Activated CD8-positive, alpha-beta memory T cell treated with anti-CD3 and anti-CD28 coated beads, Interleukin-2, amount 50 U/mL, for 1 hour (primary cell): ENCODE measurements at regions not wholly inside any gene's neighbourhood (a gene's known extent, or its start where the extent isn't known, plus 50 kb on each side); places are given as distances from the start of the nearest gene placed in this dataset.

Source experiments
- DNase-seq: peaks from one replicate; pipeline ENCODE4 v3.0.0-alpha.2; 2020; ENCODE audit errors: extremely low read depth

DNA sequence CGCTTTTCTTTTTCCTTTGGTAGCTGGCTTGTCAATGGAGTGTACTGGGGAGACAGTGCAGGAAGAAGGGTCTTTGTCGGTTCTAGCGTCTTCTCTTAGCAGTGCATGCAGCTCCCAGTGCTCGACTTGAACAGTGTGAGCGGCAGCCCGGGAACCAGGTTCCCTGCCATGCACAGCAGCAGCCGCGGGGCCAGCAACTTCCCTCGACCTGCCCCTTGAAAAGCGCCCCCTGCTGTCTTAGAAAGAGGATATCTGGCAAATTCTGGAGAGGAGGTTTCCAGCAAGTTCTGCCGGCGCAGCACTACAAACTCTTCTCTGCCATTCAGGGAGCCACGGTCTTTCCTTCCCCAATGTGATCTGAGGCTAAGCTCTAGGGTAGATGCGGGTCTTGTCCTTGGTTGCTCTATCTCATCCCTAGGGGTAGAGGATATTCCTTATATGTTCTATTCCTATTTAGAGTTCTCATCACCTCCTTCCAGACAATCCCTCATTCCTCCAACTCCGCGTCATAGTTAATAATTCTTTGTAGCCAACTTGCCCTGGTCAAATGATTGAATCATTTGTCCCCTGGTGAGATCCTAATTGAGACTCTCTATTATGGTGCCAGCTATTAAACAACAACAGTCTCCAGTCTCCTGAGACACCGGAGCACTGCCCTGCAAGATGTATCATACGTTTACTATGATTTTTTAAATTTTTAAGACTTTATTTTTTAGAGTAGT lies 451.3 kb downstream of the PMP22 start:
- DNase-seq = peak; percentile 2

DNA sequence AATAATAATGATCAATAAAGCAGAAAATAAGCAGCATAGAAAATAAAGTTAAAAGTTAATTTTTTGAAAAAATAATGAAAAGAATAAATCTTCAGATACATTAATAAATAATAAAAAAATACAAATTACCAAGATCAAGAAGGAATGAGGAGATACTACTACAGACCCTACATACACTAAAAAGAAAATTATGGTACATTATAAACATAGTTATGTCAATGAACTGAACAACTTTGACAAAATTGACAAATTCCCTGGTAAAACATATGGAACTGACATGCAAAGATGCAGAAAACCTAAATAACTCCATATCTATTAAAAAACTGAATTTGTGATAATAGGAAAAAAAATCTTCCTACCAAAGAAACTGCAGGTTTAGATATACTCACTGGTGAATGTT lies 456.7 kb downstream of the PMP22 start:
- DNase-seq = no peak

DNA sequence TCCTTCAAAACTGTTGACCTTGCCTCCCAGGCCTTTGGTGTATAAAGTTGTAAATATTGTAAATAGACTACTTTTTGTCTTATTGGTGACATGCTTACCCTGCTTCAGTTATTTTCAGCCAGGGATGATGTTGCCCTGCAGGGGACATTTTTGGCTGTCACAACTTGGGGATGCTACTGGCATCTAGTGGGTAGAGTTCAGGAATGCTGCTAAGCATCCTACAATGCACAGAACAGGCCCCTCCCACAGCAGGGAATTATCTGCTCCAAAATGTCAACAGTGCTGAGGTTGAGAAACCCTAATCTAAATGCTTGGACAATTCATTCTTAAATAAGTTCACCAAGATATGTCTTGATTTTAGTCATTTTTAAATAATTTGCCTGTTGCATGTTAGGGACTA lies 459.8 kb downstream of the PMP22 start:
- DNase-seq = no peak

DNA sequence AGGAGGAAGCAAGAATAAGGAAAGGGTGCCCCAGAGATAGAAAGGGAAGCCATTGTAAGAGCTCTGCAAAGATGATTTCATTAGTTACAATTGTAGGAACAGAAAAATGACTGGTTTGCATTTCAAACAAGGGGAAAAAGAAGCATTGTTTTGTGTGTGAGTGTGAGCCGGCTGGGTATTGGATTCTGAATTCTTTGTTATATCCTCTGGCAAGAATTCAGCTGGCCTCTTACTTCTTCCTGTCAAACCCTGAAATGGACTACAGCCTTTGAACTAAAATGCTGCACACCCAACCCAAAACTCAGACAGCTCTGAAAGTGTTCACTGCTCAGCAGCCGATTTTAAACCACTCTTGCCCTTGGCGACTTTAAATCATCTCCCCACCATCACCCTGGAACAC lies 461.3 kb downstream of the PMP22 start:
- DNase-seq = no peak

DNA sequence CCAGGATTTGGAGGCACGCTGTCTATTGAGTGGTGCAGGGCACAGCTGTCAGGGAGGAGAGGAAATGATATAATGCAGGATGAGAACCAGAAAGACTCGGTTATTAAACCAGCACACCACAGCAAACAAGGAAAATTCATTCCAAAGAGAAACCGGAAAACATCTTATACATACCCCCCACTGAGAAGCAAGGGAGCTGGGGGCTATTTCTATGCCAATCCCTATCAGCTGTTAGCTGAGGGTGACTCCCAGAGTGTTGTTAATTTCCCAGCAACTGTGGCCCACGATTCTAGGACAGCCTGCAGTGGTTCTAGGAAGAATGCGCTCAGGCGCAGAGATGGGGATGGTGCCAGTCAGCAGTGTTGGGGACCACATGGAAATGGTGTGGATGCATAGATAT lies 467.3 kb downstream of the PMP22 start:
- DNase-seq = no peak

DNA sequence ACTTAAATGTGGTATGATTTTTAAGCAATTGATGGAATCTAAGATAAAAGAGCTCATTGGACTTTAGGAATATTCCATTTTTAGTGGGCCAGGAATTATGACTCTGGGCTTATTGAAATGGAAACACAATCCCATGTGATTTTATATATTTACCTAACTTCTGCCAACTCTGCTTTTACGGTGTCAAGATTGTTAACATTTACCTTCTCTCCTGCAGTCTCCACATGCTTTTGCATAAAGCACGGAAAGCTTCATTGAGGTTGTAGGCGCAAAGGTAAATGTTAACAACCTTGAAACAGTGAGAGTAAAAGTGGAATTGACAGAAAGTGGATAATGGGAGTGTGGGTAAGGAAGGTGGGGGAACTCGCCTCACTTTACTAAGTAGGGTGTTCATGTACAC lies 468.1 kb downstream of the PMP22 start:
- no peak for DNase-seq

DNA sequence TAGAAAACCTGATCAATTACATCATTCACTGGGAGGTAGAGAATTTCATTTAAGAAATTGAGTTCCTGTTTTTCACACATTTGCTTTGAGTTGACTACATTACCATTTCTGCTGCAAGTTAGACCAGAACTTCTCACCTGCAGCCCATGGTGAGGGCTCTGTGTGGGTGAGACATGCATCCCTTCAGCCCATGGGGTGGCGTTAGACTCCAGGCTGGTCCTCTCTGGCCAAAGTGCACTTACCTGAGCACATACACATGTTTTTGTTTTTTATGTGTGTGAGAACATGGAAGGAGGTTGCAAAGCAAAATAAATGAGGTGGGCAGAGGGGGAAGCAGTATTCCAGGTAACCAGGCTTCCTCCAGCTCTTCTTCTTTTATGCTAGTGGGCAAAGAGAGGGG lies 470.2 kb downstream of the PMP22 start:
- DNase-seq = no peak

DNA sequence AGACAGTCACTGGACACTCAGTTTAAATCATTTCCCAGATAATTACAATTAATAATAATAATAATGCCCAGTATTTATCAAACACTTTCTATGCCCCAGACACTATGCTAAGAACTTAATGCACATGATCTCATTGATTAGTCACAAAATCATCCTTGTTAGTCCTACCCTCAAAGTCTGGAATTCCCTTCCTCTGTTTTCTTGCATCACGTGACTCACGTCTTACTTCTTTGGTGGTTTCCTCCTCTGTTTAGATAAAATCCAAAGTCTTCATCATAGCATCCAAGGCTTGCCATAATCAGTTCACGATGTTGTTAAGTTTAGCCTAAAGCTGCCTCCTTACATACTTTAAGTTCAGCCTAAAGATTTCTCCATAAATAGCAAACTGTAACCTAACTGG lies 471.9 kb downstream of the PMP22 start:
- DNase-seq = no peak

DNA sequence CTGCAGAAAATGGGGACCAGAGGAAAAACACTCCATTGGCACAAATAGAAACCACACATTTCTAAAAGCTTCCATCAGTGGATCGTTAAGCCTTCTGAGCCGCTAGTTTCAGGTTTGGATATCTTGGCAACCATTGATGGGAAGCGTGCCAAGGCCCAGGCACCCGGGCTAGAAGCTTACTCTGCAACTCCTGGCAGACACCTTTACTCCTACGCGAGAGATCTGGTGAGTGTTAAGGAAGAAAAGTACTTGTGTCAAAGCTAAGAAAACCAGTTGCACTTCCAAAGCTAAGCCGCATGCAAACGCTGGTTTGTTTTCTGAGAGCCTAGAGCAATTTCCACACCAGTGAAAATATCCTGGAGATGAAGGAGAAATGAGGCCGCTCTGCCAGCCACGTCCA lies 472.4 kb downstream of the PMP22 start:
- no peak for DNase-seq

DNA sequence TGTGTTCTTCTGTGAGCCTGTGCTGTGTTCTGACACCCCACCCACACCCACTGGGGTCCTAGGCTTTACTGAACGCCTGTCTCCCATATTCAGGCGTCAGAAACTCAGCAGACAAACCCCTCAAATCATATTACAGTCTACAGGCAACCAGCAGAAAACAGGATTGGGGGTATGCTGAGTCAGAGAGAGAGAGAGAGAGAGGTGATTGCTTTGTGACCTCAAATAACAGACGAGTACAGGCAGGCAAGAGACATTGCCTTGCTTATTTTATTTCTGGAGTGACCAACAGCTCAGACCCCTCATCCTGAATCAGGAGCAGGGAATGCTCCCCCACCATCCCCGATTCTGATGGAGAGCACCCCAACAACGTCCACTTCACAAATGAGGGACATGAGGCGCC lies 473.9 kb downstream of the PMP22 start:
- DNase-seq = no peak

DNA sequence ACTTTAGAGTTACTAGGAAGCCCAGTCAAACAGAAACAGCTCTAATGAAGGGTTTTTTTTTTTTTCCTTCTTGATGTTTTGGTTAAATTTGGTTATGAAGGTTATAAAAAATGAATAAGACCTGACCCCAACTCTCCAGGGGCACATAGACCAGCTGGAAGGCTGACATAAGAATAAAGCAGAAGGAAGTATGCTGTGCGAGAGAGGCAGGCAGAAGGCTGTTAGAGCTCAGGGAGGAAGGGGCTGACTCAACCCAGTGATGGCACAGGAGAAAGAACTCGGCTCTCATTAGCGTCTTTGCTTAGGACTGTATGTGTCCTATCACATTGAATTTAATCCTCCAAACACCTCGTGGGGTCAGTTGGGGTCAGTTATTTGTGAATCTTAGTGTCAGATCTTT lies 474.6 kb downstream of the PMP22 start:
- no peak for DNase-seq

DNA sequence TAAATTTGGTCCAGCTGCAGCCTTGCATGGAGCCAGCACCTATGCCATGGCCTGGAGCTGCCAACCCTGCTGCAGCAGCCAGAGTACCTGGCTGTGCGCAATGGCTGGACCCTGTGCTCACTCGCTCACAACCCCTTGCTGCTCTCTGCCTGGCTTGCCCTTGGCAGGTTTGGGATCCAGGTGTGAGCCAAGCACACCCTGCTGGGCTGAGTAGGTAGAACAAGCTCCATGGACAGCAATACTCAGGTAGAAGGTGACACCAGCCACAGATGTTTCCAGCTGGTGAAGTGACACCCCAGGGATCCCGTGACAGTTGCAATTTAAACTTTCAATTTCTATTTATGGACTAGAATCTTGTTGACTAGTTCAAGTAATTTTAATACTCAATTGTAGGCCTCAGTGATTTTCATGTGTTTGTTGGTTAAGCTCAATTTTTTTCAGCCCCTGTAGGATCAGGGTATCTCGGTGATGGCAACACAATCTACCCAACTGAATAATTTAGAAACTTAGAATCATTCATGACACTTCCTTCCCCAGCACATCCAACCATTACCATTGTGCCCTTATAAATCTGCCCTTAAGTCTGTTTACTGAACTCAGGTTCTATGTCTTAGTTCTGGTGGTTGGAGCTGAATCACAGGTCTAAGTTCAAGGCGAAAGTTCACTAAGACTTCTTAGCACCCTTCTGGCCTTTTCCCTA lies 480.0 kb downstream of the PMP22 start:
- DNase-seq = no peak

DNA sequence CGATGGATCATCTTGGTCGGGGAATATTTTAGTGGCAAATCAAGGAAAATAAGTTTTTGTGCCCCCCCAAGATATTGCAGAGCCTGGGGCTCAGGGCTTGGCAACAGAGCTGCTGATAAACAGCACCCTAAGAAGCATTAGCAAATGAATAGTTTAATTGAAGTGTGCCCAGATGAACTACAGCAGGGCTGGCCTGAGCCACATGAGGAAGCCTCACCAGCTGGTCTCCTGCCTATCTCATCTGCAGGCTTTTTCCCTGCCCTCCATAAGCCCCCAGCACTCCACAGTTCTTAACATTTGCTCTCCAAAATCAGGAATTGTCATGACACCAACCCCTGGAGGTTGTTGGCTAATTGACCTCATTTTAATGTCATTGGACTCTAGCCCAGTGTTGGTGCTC lies 480.2 kb downstream of the HS3ST3B1 start:
- no peak for DNase-seq

DNA sequence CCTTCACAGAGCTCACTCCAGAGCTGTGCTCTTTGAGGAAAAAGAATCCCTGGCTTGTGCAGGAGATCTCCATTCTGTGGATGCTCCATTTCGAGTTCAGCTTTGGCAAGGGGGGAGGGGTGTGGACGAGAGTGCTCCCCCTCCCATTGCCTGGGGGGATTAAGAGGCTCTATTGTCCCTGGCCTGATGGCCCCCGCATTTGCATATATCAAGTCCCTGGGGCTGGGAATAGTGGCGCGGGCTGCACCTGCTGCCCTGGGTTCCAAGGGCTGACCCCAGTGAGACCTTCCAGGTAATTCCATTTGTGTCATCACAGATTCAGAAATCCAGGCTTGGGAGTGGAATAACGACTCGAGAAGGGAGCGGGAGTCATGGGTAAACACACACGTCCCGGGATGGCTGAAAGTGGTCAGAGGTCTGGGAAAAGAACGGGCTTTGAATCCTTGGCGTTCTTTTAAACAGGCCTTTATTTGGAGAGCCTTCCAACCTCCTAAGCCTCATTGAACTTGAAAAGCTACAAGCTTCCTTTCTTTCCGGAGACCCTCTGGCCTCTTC lies 479.3 kb downstream of the HS3ST3B1 start:
- no peak for DNase-seq

DNA sequence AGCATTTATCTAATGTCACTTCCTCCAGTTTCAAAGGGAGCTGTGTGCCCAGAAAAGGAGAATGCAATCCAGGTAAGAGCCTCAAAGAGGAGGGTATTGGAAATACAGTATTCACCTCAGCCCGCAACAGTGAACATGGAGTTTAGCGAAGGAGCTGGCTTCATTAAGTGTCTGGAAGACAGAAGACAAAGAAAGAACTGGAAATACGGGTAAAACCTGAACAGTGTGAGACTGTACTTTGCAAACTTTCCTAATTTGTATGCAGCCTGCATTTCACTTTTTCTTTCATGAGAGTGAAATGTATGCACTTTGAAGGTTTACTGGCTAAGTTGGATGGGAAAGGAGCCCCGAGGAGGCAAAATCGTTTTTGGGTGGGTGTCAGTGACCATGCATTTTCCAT lies 478.4 kb downstream of the HS3ST3B1 start:
- DNase-seq = no peak

DNA sequence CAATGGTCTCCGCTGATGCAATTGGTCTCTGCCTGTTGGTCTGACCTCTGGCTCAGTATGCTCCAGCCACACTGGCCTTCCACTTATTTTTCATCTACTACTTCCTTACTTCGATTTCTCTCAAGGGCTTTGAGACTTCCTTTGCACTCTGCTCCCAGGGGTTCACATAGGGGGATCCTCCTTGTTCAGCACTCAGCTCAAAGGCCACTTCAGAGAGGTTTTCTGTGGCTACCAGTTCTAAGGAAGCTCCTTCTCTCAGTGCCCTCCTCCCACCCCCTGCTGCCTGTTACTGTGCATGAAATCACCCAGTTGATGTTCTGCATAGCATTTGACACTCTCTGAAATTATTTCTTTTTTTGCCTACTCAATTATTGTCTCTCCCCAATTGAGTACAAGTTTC lies 476.4 kb downstream of the HS3ST3B1 start:
- DNase-seq = no peak

DNA sequence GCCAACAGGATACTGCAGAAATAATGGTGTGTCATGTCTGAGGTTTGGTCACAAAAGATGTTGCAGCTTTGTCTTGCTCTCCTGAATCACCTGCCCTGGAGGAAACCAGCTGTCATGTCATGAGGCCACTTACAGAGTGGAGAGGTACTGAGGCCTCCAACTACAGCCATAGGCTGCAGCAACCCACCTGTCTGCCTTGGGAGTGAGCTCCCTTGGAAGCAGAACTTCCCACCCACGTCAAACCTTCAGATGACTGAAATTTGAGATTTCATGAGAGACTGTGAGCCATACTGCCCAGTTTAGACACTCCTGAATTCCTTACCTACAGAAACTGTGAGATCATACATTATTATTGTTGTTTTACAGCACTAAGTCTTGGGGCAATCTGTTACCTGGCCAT lies 475.9 kb downstream of the HS3ST3B1 start:
- no peak for DNase-seq

DNA sequence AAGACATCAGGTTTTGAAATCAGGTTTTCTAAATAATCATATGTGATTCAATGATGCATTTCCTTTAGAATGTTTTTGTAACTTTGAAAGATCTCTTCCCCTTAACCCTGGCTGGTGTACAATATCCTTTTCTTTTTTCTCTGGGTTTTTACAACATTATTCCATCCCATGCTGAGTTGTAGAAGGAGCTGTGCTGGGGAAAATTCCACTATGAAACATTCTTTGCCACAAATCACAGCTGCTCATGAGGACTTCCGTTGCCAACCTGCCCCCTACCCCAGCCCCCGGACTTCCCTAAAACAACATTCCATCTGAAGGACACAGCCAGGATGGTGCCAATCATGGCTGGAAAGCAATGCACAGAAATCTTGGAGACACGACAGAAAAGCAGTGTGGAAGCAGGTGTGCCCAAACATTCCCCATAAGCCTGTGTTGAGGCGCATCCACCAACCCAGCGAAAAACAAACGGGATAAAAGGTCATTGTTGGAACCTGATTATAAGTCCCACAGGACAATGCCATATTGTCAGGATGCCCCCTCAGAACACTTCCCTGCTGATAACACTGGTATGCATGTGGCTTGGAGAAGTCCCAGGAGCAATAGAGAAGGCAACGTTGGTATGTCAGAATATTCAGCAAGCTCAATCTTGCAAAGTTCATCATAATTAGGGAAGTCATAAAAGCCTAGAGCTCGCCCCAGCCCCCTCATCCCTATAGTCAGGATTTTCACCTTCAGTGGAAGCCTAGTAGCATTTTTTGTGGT lies 475.0 kb downstream of the HS3ST3B1 start:
- DNase-seq = no peak

DNA sequence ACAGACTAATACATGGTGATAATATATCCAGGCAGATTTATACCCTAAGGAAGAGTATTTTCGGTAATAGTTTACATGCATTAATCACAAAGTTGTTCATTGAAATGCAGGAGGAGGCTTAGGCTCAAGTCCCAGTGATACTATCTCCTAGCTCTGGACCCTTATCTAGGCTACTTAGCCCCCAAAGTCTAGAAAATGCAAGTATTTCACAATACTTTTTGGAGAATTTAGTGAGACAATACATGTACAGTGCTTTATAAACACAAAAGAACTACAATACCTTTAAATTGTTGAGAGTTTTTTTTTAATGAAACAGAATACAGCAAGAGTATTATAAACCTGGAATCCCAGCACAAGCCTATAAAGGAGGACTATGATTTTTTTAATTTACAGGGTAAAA lies 473.9 kb downstream of the HS3ST3B1 start:
- no peak for DNase-seq

DNA sequence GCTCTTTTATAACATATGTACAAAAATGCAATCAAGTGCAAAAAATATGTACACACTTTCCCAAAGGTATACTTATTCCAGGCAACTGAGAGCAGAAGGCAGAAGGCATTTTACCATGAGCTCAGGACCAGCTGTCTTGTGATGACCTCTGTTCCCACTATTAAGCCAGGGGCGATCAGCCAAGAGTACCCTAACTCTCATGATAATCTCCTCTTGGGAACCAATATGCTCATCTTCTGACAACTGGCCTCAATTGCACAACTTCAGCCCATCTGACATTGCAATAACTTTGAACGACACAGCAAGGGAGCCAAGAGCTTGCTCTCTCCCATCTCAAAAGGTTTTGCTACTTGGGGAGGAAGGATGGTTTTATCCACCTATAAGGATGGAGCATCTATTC lies 471.9 kb downstream of the HS3ST3B1 start:
- DNase-seq = no peak

DNA sequence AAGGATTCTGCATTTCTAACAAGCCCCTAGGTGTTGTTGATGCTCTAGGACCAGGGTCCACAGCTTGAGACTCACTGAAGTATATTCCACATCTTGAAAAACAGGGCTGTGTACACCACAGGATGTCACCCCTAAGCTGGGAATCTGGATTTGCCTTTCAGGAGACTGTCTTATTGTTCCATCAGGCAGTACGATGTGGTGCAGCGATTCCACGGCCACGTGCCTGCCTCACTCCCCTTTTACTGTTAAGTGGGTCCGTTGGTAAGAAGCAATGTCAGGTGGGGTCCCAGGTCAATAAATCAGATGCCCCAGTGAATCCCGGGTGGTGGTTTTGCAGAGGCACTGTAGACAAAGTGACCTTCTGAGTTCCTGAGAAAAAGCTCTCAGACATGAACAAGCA lies 470.7 kb downstream of the HS3ST3B1 start:
- DNase-seq = no peak

DNA sequence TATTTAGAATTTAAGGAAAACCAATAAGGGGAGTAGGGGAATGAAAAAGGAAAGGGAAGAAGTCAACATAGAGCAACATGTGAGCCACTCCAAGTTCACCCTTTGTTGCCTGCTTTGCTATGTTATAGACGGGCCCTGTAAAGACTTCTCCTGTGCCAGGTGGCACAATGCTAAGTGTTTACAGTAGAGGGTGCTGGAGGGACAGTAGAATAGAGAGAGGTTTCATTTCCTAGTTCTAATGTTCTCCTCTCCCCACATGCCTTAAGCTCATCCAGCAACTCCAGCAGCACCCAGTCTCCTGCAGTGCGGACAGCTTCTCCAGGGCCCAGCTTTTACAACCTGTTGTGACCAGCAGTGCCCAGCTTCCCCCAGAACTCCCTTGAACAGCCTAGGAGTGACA lies 468.0 kb downstream of the HS3ST3B1 start:
- no peak for DNase-seq
